GM19328 (cell line): ENCODE measurements at regions not wholly inside any gene's neighbourhood (a gene's known extent, or its start where the extent isn't known, plus 50 kb on each side); places are given as distances from the start of the nearest gene placed in this dataset.

ENCODE experiments used
- ATAC-seq: cut with Tn5 transposase; IDR thresholded peaks from one replicate; pipeline ENCODE4 v1.9.1; 2021; ENCODE audit warnings: mild to moderate bottlenecking, moderate library complexity; ENCODE audit not compliant: unreplicated experiment

DNA sequence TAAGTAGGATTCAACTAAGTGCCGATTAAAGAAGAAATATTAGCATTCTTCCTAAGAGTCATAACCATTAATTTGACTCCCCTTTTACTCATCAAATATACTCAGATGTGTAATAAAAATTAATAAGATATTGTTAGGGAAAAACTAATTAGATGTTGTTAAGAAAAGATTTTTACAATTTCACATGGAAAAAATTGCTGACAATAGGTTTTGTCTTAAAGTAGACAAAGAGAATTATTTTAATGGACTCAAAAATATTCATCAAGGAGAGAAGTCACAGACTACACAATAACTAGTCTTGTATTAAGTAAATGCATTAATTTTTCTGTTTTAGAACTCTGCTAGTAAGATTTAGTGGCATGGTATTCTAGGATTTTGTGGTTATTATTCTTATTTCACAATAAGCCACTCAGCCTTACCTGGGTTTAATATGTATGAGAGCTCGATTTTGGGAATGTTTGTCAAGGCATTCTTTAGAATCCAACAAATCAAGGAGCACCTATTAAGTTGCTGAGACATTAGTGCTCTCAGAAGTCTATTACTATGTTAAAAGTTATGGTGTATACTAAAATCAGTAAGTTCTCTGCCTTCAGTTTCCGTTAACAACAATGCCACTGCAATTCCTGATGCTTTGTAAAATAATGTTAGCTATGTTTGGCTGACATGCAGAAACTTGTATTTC is 110.2 kb upstream of the UGT8 start:
- no peak for ATAC-seq

DNA sequence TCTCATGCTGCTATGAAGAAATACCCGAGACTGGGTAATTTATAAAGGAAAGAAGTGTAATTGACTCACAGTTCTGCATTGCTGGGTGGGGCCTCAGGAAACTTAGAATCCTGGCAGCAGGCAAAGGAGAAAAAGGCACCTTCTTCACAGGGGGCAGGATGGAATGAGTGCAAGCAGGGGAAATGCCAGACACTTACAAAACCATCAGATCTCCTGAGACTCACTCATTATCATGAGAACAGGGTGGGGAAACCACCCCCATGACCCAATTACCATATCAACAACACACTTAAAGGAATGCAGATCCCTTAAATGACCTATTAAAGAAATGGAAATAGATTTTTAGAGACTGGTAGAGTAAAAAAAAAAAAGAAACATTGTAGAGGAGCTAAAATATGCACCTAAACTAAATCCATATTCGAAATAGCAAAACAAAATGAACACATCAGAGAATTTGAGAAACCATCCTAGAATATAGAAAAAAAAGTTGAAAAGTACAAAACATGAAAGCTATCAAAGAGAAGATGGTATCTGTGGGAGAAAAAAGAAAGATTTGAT is 104.3 kb upstream of the UGT8 start:
- no peak for ATAC-seq

DNA sequence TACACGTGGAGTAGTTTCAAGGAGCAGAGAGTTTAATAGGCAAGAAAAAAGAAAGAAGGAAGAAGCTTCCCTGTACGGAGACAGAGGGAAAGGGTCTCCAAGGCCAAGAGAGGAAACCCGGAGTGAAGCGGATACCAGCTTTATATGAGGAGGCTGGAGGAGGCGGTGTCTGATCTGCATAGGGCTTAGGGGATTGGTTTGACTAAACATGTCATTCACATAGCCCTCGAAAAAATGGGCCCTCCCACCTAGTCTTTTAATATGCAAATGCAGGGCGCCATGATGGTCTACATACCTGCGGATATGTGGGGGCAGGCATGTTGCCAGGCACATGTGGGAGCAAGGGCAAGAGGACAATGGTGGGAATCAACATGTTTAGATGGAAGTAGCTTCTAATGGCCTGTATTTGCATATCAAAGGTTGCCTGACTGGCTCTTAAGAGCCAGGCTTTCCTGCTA is 103.1 kb upstream of the UGT8 start:
- ATAC-seq: no peak

DNA sequence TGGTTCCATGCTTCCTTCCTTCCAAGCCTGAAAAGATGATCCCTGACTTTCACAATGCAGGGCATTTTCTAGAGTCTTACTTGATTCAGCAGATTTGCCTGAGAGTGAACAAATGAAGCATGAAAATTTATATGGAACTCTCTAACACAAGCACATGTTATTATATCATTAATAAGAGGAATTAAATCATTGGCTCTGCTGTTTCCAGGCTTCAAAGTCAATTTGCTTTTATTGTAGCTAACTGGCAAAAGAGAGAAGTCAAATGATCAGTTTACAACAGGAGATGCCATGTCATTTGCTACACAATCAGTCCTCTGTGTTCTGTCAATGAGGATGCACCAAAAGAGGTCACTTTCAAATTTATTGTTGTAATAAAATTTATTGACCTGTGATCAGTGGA is 101.5 kb upstream of the UGT8 start:
- ATAC-seq: no peak

DNA sequence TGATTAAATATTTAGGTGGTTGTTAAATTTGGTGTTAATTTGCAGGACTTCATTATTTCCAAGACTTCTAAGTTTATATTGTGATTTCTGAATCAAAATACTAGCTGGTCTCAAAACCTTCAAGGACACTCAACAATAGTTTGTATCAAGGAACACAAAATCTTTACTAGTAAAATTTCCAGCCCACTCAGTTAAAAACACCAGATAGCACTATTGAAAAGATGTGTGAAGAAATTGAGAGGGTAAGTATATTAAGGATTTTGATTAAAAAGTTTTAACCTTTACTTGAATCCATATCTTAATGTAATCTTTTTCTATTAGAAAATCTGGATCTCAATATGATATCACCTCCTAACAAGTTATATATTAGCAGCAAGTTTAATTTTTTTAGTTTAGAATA is 89.3 kb upstream of the UGT8 start:
- ATAC-seq: no peak

DNA sequence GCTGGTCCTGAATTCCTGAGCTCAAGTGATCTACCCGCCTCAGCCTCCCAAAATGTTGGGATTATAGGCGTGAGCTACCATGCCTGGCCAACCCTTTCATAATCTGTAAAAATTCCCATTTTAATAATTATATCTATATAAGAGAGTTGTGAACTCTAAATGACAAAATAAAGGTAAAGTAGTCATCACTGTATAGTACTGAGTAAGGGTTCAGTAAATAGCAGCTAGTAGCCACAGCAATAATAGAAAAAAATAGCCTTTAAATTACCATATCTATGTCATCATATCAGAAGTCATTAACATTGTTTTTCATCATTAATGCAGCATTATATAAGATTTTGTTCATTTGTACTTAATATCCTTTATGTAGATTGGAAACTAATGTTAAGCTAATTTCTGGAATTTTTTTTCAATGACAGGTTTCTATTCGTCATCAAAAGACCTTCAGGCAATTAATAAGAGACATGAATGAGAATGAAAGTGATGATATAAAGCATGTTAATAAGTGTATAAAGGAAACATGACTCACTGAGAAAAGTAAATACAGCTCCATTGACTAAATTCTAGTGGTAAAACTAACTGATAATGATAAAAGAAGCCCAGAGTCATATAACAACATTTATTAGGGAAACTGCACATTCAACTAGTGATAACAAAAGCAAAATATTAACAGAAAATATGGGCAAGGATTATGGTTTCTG is 85.9 kb upstream of the UGT8 start:
- no peak for ATAC-seq

DNA sequence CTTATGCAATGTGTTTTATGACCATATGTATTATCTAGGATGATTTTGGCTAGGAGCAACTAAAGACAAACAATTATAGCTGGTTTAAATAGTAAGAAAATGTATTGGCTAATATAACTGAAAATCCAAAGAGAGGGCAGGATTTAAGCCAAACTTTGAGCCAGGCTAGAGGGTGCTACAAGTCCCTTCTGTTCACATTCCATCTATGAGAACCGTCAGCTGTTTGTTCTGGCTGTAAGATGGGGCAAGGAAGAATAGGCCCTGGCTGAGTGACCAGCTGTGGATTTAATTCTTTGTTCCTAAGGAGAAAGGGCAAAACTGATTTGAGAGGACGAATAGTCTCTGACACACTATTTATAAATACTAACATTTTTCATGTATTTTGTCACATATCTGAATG is 79.2 kb upstream of the UGT8 start:
- no peak for ATAC-seq

DNA sequence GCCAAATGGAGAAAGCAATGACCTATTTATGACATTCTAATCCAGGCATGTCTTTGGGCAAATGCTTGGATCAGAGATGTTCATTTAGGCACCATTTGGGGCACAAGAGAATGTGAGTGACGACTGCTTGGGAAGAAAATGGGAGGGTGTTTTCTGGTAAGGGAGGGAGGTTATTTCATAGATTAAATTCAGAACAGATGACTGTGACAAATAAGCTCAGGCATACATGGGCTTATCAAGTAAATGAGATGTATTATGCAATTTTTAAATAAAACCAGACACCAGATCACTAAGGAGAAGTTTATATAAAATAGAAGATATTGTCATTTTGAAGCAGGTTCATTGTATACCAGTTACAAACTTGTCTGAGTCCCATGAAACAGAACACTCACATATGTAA is 71.4 kb upstream of the UGT8 start:
- no peak for ATAC-seq

DNA sequence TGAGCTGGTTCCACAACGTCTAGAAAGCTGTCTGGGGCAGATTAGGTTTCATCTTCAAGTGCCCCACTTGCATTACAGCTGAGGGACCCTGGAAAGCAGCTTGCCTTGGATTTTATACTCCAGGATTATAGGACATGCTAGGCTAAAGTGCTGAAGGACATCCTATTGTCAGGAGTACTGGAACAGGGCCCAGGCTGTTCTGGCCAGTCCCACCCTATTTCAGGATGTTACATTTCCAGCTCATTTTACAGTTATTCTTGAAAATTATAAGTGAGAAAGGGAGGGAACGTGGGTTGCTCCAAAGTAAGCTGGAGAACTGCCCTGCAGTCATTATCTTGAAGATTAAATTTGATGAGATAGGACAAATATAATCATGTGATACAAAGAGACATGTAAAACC is 71.0 kb upstream of the UGT8 start:
- no peak for ATAC-seq

DNA sequence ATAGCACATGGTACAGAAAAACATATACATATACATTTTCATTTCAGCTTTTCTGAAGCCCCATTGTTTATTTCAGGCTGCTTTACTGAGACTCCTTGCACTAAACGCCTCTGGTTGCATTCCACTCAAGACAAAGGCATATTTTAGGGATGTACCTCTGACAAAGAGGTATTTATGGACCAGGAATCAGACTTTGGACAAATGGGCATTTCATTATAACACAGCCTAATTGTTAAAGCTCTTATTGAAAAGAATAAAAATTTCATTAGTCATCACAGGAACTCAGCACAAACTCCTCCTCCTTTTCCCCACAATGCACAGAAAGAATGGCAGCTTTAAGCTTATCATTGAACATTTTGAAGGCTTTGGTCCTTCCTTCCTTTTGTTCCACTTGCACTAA is 62.9 kb upstream of the UGT8 start:
- no peak for ATAC-seq

DNA sequence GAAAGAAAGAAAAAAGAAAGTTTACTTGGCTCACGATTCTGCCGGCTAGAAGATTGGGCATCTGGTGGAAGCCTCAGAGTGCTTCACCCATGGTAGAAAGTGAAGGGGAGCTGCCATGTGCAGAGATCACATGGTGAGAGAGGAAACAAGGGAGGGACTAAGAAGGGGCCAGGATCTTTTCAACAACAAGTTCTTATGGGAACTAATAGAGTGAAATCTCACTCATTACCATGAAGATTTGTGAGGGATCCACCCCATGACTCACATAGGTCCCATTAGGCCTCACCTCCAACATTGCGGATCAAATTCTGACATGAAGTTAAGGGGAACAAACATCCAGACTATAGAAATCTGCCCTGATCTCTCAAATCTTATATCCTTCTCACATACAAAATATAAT is 61.3 kb upstream of the UGT8 start:
- no peak for ATAC-seq

DNA sequence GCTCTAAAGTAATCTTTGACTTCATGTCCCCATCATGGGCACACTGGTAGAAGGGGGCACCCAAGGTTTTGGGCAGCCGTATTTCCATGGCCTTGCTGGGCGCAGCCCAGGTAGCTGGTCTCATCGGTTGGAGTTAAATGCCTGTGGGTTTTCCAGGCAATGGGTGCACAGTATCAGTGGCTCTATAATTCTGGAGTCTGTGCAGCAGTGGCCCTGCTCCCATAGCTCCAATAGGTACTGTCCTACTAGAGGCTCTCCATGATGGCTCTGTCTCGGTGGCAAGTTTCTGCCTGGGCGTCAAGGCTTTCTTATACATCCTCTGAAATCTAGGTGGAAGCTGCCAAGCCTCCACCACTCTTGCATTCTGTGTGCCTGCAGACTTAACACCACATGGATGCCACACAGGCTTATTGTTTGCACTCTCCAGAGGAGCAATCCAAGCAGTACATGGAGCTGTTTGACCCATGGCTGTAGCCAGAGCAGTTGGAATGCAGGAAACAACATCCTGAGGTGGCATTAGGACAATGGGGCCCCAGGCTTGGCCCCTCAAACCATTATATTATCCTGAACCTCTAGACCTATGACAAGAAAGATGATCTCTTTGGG is 60.5 kb upstream of the UGT8 start:
- ATAC-seq: no peak

DNA sequence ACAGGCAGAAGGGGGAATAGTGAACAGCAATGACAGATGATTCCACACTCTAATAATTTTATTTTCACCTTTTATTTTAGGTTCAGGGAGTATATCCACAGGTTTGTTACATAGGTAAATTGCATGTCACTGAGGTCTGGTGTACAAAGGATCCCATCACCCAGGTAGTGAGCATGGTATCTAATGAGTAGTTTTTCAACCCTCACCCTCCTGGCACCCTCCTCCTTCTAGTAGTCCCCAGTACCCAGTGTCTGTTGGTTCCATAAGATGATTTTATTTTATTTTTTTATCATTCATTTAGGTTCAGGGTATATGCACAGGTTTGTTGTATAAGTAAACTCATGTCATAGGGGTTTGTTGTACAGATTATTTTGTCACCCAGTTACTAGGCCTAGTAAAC is 58.6 kb upstream of the UGT8 start:
- ATAC-seq: no peak

DNA sequence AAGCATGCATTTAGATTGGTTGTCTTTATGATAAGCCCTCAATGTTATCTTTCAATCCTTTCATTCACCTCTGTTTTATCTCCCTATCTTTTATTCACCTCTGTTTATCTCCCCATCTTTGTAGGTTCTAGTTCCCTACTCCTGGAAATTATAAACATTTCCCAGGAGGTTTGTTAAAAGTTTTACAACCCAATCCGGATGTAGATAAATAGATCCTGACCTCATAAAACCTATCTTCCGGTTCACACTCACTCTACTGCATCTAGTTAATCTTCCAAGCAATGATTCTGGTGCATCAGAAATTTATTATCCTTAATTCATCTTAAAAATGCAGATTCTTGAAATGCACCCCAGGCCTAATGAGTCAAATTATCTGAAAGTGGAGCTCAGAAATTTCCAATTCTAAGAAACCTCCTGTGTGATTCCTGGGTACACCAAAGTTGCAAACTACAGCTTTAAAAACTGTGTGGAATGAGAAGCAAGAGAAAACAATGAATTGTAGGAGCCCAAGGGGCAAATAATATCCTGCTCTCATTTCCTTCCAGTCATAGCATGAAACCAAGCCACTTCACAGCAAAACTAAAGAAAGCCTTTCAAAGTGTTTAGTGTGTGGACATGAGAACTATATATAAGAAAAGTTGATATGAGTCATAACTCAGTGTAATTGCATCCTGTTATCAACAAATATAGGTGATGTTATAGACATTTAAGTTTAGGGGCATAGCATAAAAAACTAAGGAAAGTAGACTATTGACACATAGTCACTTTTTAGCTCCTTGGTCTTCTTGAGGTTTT is 51.1 kb upstream of the UGT8 start:
- no peak for ATAC-seq
